DMS153 (cell line): ENCODE measurements at regions not wholly inside any gene's neighbourhood (a gene's known extent, or its start where the extent isn't known, plus 50 kb on each side); places are given as distances from the start of the nearest gene placed in this dataset.

ENCODE experiments used
- DNase-seq: peaks from one replicate; lab custom pipeline; 2025; lab: John Stamatoyannopoulos, UW

DNA sequence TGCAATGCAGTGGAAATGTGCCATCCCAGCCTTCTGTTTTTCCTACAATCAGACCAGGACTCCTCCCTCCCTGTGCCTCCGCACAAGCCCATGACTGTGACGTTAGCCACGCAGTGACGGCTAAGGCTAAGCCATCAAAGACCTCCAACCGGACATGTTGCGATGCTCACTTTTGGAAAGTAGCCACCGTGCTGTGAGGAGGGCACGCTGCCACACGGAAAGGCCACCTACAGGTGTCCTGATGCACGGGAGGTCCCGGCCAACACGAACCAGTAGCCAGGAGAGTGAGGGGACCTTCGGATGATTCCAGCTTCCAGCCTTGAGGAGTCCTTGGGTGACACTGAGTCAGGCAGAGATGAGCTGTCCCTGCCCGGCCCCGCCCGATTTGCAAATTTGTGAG is 53.9 kb downstream of the FOXL1 start:
- DNase-seq: no peak

DNA sequence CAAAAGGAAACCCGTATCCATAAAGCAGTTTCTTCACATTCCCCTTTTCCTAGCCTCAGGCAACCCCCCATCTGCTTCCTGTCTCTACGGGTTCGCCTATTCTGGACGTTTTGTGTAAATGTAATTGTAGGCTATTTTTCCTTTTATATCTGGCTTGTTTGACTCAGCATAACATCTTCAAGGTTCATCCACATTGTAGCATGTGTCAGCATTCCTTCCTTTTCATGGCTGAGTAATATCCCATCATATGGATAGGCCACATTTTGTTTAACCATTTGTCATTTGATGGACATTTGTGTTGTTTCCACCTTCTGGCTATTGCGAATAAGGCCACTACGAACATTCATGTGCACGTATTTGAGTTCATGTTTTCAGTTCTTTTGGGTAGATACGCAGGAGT is 54.6 kb downstream of the FOXL1 start:
- DNase-seq: no peak

DNA sequence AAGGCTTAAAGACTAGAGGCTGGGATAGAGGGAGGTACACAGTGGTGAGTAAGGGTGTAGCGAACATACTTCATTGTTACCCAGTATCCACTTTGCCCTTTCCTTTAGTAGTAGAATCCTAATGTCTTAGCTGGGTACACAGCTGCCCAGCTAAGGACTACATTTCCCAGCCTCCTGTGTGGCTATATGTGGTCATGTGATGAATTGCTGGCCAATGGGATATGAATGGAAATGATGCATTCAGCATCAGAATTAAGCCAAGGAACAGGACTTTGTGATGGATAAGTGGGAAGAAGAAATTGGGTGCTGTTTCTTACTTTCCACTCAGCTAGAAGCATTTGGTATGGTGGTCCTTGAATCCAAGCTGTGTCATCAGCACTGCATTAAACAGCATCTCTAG is 55.9 kb downstream of the FOXL1 start:
- DNase-seq: no peak

DNA sequence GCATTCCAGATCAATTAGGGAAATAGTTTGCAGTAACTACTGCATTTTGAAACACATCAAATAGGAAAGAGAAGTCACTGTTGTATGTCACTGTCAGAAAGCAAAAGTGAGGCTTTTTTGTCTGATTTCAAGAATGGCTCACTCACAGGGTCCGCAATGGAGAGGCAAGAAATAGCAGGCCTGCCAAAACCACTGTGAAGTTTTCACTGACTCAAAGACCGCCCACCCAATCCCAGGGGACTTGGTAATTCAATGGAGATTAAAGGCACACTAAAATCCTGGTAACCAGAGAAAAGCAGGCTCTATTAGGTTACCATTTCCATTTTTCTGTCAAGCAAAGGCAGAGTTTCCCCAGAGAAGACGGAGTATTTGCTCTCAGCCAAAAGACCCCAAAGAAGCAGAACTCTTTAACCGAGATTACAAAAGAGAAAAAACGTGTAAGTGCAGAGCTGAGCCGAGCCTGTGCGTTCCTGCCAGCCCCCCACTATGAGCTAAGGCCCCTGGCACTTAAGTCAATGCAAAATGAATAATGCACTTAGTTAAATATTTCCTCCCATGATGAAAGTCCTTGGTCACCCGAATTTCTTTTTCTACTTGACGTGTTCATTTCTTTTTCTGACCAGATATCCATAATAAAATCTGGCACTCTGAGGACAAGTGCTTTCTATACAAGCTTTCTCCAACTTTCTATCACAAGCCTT is 57.0 kb downstream of the FOXL1 start:
- DNase-seq: no peak

DNA sequence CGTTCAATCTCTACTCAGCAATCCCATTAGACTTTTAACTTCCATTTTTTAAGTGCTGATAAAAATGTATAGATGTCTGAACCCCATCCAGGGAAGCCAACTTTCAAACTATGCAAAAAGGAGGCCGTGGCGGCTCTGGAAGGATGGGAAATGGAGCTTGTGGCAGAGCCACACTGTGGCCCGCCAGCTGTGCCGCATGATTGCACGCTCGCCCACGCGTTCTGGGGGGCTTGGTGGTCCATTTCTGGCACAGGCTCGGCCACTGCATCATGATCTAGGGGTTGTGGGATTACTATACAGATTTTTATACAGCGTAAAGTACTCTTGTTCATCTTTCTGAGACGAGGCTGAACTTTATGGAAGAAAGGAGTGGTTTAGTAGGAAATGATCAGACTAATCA is 57.6 kb downstream of the FOXL1 start:
- DNase-seq: no peak

DNA sequence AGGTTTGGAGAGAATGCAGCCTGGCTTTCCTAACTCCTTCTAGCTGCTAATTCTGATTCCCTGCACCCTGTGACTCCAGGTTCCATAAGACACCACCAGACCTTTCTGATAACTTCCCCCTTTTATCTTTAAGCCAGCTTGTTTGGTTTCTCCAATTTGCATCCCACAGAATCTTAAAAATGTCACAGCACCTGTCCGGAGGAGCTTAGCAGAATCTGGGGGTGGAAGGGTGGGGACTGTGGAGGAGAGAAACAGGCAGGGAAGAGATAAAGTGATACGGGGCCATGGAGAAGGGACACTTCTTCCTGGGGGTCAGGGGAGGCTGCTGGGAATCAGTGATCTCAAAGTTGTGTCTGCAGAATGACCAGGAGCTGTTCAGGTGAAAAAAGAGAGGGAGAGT is 59.4 kb downstream of the FOXL1 start:
- DNase-seq: no peak

DNA sequence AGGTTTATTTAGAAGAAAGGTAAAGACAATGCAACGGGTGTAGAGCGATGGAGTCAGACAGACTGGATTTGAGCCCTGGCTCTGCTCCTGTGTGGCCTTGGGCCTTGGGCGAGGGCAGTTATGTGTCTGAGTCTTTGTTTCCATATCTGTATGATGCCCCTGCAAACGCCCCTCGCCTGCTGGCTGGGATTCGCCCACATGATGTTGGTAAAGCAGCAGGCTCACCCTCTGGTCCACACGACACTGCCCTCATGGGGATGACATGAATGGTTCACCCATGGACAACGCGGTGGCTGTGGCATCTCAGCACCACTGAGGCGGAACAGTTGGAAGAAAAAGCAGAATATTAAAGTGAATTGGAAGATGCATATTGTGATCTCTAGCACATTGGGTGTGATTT is 60.3 kb downstream of the FOXL1 start:
- DNase-seq: no peak

DNA sequence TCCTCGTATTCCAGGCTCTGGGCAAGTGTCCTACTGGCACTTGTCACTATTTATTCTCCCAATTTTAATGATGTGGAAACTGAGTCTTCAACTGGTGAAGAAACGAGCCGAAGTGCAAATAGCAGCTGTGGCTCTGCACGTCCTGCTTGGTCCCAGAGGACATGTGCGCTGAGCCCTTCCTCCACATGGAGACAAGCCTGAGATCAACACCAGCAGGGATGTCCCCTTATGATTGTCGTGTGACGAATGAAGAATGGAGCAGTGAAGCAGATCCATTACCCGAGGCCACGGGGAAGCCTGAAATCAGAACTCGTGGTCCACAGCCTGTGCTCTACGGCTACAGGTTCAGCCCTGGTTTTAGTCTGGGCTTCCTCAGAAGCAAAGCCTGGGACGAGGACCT is 61.0 kb downstream of the FOXL1 start:
- DNase-seq: no peak

DNA sequence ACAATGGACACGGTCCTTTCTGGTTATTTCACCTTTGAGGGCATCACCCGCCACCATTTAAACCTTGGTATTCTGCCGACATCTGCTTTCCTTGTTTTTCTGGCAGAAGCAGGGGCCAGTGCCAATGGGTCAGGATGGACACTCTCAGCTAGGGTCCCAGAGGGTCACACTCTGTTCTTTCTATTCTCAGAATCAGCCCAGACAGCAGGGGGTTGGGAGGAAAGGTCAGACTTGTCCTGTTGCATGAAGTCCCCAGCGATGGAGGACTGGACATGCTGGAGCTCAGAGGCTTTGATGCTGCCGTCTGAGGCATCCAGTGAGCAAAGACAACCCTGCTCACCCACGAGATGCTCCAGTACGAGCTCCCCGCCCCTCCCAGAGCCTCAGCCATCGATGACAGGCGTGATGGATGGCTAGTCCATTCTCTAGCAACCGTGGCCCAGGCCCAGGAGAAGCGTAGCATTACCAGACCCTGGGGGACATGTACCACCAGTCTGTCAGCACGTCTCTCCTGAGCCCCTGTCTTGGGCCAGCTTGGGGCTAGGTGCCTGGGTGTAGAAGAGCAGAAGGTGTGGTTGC is 62.0 kb downstream of the FOXL1 start:
- DNase-seq: no peak

DNA sequence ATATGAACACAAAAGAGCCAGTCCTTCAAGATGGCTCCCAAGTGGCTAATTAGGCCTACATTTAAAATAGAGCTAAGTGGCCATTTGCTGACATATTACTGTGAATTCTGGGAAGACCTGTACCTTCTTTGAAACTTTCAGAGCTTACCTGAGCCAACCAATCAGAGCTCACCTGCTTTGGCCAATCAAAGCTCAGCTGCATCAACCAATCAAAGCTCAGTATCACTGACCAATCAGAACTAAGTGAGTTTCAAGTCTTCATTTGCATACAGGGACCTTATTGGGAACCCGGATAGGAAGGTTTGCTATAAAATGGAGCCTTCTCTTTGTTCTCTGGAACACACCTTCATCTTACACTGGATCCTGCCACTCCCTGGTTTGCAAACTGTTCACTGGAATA is 63.7 kb downstream of the FOXL1 start:
- no peak for DNase-seq

DNA sequence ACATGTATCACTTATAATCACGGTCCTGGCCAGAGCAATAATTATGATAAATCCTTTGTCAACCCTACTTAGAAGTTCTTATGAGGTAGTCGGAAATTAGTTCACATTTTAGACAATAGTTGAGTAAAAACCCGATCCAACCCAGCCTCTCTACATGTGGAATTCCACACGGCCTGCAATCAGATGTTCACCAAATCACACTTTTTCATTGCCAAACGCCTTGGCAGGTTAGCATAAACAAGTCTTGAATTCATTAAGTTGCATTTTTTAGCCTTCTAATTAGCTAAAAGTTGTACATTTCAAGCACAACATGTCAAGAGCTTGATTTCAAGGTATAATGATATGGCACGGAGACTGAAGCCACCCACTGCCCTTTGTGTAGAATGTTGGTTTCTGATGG is 65.3 kb downstream of the FOXL1 start:
- no peak for DNase-seq

DNA sequence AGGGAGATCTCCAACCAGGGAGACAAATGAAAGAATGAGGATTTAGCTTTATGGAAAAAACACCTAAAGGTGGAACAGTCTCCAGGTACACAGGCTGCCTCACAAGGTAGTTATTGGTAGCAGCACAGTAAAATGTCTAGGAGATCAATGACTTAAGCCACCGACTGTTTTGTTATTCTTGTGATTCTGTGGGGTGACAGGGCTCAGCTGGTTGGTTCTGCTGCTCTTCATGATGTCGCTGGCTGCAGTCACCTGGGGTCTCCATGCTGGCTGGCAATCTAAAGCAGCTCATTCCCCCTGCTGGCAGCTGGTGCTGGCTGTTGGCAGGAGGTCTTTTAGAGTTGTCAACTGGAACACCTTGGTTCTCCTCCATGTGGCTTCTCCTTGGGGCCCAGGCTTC is 69.2 kb downstream of the FOXL1 start:
- DNase-seq: no peak

DNA sequence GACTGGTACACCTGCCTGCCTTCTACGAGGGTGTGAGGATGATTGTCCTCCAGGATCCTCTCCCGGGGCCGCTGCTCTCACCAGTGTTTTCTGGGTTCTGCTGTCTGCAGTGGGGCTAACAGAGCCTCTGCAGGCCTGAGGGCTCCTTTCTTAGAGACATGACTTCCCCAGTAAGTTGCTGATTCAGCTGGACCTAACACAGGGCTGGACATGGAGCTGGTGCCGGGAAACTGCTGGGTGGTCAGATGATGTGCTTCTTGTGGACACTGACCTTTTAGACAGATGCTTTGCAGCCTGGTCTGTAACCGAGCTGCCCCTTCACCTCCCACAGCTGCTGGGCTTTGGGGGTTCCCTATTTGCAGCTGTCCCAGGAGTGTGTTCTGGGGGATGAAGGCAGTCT is 71.5 kb downstream of the FOXL1 start:
- no peak for DNase-seq

DNA sequence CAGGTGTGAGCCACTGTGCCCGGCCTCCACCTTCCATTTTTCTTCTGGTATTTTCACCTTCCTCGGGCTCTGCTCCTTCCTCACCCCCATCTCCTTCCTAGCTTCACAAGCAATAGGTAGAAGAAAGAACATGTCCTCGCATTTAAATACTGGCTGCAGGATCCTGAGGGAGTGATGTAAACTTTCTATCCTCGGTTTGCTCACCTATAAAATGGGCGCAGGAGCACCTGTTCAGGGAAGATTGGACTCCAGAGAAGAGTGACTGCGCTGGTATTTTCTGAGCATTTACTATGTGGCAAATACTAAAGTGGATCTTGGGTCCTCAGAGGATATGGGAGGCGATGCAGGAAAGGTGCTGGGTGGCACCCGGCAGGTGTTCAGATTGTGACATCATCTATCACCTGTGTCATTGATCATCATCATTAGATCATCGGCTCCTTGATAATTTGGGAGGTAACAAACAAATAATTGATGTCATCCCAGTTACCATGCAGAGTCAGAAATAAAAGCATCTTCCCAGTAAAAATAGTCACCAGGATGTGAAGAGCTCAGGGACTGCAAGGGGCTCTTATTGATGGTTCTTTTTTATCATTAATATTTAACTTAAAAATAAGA is 72.8 kb downstream of the FOXL1 start:
- no peak for DNase-seq

DNA sequence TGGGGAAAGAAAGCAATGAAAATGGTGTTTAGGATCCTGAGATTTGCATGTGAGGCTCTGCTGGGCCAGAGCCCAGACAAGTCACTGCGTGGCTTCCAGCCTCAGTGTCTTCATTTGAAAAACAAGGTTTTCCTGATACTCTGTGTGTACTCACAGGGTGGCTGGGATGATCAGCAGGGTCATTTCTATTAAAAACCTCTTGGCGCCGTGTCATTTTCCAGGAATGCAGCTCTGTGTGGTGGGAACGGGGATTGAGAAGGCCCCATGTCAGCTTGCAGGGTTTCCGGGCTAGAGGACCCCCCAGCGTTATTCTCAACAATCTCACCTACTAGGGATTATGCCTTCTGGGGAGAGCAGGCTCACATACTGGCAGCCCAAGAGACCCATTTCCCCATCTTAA is 73.5 kb downstream of the FOXL1 start:
- DNase-seq: no peak

DNA sequence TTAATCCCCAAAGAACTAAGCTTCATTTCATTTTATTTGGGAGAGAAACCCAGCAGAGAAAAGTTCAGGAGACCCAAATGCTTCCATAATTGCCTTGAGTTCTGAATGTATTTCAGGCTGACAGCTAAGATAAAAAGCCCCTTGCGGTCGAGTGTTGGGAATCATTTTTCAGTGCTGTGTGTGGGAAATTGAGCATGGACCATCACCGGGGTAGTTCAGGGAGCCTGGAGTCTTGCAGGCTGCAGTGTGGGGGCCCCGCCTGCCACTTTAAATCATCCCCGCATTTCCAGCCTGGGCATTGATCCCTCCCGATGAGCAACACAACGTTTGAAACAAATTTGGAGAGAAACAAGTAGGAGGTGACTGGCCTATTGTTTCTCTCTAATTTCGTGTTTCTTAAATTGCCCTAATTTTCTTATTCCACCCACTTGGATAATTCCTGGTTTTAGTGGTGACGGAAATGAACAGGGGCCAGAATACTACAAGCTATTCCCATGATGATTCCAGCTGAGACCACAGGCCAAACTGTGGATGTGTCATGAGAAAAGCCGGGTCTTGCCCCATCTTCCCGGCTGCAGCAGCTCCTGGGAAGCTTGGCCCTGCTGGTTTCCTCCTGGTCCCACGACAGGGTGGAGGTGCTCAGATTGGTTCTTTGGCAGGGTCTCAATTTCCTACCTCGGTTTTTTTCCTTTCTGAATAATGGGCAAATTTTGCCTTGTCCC is 75.1 kb downstream of the FOXL1 start:
- DNase-seq: no peak

DNA sequence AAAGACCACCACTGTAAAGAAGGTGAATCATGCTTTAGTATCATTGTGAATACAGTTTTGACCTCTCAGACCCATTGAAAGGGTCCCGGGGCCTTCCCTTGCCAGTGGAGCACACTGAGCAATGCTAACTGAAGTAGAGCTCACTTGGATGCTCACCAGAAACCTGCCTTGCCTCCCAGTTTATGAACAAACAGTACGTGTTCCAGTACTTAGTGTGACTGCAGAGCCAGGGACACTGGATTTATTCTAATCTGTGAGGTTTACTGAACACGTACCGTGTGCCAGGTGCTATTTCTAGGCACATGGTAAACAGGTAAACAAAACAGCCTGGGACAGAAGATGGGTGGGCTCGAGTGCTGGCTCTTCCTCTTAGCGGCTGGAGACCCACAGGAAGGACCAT is 79.6 kb downstream of the FOXL1 start:
- no peak for DNase-seq

DNA sequence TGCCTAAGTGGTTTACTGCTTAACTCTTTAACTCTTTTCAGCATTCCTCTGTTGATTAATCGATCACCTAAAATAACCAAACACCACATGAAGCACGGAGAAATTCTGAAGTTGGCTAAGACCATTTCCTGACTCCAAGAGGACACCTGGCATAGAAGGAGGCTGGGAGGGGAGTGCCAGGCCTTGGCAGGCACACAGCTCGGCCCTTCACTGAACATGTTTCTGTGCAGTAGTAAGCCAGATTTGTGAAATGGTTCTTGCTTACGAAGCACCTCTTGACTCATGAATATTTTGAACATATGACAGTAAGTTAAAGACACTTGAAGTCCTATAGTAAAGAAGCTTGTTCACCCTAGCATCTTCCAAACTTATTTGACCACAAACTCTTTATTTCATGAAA is 82.3 kb downstream of the FOXL1 start:
- DNase-seq: no peak

DNA sequence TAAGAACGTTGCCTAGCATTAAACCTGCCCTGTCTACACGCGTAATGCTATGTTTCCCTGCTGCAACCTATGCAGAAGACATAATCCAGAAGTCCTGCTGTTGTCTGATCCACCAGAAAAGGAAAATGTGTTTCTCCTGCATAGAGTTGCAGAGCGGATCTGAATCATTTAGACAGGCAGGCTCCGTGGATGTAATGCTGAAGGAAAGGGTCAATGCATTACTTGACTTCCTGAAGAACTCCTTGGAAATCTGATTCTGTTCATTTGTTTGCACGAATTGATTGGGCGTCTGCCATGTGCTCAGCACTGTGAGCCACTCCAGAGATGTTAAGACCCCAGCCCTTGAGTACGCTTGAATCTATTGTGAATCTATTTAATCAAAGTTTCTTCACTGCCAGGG is 83.4 kb downstream of the FOXL1 start:
- DNase-seq: no peak

DNA sequence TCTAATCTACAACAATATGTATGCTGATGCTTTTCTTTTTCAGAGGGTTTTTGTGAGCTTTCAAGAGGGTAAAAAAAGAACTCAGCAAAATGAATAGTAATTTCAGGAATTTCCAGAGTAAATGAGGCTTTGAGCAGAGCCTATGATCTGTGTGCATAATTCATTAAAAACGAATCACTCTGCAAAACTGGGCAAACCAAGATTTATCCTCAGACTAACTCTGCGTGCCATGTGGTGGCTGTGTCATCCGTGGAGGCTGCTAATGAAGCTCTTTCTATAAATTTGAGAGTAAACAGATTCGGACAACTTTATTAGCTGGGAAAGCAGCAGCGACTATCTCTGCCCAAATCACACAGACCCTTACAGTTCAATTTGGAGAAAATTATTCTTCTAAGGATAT is 83.8 kb downstream of the FOXL1 start:
- no peak for DNase-seq

DNA sequence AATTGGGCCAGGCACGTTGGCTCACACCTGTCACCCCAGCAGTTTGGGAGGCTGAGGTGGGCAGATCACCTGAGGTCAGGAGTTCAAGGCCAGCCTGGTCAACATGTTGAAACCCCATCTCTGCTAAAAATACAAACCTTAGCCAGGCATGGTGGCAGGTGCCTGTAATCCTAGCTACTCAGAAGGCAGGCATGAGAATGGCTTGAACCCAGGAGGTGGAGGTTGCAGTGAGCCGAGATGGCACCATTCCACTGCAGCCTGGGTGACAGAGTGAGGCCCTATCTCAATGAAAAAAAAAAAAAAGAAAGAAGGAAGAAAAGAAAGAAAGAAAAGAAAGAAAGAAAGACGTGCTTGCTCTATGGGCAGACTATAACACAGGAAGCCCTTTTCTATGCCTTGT is 84.4 kb downstream of the FOXL1 start:
- DNase-seq: no peak

DNA sequence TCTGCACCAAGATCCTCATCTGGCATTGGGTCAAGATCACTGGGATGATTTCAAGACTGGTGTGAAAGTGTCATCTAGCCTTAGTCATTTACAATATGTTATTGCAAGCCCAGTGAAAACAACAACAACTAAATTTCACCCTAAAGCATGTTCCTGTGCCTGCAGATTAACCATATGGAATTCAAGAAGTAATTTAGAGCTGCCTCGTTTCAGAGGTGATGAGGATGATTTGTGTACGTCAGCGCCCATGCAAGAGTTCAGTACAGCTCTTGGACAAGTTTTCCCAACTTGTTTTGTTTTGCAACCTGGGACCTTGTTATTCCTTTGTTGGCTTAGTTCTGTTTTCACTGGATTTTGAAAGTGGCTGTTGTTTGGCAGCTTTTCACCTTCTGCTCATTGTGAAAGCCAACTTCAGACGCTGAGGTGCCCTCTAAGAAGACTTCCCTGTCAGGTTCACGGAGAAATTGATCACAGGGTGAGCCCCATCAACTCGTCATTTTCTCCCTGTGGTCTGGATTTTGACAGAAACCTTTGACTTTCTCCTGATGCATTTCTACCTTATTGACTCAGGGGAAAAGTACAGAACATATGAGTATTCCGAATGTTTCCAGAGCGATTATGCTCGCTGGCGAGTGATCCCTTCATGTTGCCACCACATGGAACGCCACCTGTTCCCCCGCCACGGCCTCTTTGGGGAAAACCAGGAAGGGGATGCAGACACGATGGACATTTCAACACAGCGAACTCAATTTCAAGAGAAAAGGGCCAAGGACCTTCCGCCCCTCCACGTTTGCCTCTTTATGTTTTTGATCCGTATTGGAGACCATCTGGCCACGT is 85.6 kb downstream of the FOXL1 start:
- no peak for DNase-seq
